Inflammatory macrophage (primary cell): ENCODE measurements at regions not wholly inside any gene's neighbourhood (a gene's known extent, or its start where the extent isn't known, plus 50 kb on each side); places are given as distances from the start of the nearest gene placed in this dataset.

ENCODE experiments used
- DNase-seq, 2 donors: peaks; one replicate each; pipeline ENCODE4 v3.0.0-alpha.2; 2020 to 2022

DNA sequence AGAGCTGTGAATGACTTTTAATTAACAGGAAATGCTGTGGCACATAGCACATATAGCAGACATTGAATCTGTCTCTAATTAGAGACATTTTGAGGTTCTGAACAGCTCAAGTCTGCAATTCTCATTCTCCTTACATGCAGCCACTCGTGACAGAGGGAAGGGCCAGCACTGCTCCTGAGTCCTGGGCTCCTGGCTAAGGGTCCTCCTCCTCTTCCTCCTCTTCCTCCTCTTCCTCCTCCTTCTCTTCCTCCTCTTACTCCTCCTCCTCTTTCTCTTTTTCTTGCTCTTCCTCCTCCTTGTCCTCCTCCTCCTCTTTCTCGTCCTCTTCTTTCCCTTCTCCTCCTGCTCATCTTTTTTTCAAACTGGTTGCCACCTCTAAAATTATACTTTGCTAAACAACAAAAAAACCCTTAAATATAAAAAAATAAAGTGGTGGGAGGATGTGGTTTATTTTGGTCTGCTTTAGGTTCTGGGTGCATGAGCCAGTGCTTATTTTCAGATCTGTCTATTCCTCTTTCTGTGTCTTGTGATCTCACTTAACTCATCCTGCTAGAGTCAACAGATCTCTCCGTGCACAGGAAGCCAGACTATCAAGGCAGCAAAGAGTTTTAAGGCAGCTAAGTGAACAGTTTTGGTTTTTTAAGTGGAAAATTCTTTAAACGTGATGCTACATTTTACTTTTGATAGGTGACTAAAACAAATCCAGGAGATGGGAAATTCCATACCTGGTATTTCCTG, 159.3 kb downstream of the CD83 start:
- peak; percentile 84 to 86 for DNase-seq

DNA sequence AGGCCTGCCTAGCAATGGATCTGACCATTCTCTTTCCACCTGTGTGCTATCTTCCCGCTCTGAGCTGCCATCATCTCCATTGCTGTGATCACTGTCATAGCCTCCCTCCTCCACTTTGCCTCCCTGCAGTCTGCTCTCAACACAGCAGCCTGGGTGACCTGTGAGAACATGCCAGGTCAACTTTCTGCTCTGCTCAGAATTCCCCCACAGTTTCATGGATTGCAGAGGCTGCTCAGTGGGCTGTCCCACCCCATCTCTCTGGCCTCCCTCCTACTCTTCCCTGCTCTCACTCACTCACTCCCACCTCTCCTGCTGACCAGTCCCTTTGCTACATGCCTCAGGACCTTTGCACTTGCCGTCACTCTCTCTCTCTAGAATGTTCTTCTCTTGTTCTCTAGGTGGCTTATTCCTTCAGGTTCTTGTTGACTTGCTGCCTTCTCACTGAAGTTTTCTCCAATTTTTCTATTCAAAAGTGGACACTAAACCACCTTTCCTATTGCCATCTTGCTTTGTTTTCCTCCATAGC, 159.9 kb downstream of the CD83 start:
- peak in 1 of 2 donors; percentile 48 for DNase-seq

DNA sequence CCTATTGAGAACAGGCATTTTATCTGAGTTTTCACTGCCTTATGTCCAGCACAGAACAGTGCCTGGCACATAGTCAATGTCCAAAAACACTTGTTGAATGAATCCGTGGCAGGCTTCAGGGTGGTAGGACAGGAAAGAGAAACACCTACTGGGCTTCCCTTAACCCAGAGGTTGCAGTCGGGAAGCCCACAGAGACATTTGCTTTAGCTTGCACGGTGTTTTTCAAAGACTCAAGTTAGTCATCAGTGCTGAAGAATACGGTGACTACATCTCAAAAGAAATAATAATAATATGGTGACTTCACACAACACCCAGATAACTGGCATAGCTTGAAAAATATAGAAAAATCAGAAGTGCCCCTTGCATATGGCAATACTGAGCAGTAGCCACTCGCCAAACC, 160.4 kb downstream of the CD83 start:
- DNase-seq, result peak in 1 of 2 donors; percentile 46

DNA sequence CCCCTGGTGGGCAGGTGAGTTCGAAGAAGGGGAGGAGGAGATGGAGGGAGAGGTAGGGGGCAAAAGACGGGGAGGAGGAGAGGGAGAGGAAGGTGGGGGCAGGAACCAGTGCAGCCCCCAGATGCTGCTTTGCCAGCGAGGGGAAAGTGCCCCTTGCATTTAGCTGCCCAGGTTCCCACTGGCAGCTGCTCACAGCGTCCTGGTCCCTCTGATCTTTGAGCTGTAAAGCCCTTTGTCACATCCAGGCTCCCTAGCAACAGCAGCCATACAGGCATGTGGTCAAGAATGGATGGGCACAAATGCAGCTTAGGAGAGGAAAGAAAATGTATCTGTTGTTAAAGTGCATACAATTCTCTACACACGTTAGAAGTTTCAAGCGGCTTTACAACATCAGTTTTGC, 160.9 kb downstream of the CD83 start:
- DNase-seq, result no peak

DNA sequence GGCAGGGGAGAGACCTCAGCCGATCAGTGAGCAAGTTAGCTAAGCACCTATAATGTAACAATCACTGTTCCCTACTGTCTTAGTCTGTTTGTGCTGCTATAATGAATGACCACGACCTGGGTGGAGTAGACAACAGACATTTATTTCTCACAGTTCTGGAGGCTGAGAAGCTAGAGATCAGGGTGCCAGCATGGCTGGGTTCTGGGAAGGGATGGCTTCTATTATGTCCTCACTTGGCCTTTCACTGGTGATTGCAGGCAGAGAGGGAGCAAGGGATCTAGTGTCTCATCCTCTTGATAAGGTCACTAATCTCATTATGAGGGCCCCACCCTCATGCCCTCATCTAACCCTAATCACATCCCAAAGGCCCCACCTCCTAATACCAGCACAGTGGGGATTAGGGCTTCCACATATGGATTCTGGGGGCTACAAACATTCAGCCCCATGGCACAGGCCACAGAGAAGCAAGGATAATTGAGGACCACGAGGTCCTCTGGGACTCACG, 162.5 kb downstream of the CD83 start:
- DNase-seq, result no peak

DNA sequence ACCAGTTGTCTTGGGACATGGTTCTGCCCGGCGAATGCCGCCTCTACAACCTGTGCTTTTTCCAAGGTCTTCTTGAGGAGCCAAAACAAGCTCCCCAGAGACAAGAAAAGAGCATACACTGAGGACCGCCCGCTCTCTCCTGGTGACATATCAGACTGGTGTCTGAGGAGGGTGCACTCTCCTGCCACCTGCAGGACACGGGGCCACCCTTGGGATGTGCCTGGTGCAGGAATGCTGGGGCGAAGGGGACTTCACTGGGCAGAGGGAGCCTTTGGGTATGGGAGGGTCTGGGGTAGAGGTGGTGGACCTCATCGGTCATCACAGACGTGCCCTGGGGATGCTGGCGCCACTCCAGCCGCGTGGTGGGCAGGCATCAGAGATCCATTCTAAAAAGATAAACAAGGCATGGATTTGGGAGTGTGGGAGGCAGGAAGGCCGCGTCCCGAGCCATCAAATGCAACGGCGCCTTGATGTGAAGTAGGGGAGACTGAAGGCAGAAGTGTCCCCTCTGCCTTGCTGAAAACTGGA, 163.3 kb downstream of the CD83 start:
- no peak for DNase-seq

DNA sequence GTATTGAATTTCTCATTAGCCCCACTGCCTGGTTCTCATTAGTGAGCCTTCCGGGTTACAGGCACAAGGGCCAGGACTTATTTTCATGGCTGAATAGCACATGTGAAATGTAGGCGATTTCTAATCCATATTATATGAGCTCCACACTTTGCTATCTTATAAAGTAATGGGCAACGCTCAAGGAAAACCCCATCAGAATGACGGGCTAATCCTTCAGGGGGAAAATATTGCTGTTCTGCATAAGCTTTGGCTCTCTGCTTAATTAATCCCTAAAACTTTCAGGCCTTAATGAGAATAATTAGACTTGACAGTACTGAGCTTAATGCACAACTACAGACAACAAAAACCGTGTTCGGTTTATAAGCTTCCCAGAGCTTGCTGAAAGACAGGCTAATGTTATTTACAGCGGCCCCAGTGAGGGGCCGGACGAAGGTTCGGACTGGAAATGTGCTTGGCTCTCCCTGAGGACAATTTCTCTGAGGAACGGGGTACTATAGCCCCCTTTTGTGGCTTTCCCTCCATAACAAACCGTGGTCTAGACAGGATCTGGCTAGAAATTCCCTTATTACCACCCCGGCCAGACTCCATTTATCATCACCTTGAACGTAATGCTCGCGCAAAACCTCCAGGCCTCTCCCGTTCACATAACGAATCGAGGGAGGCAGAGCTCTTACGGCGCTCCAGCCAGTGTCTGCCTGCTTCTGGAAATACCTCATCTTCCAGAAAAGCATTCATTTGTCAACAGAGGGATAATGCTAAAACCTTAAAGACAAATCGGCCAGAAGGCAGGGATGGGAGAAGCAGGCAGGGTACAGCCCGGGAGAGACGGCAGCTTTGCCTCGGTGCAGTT, 164.5 kb downstream of the CD83 start:
- no peak for DNase-seq

DNA sequence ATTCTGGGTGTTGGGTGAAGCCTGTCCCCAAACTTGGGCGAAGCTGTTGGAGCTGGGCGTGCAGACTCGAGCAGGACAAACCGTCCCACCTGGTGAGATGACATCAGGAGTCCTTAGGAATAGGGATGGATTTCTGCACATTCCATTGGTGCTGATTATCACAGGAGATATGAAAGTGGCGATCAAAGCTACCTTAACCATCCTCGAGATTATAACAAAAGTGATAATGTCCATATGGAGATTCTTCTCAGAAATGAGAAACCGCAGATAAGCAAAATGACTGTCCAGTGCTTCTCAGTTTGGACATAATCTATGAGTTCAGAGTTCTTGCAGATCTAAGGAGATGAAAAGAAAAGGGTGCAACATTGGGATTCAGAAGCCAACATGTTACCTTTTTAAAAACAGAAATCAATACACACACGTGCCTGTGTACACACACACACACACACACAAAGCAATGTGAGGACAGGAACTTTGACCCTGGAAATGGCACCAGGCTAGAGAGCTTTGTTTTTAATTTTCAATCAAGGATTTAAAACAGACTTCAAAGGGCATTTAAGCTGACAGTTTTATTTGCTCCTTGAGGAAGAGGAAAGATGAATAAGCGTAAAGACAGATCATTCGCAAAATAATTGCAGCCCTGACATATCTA, 165.4 kb downstream of the CD83 start:
- DNase-seq, result no peak

DNA sequence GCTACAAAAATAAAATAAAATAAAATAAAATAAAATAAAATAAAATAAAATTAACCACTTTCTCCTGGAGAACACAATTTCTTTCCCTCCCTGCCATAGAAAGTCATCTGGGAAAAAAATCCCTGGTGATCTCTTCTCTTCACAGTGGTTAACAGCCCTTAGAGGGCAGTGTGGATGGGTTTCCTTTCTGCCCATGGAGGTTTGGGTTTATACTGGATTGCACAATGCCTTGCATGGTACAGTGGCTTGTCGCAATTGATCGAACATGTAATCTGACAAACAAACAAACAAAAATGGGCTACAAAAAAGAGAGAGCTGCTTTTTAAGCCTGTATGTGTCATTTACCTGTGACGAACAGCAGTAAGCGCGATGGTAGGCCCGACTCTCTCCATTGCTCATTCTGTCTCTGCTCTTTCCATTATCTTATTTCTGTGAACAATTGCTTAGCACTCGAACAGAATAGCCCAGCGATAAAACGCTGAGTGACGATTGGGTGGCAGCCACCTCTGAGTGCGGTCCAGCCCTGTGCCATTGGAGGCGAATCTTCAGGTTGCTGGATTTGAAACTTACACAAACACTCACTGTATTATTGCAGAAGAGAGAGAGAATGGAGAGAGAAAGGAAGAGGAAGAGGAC, 166.1 kb downstream of the CD83 start:
- peak; percentile 21 to 31 for DNase-seq

DNA sequence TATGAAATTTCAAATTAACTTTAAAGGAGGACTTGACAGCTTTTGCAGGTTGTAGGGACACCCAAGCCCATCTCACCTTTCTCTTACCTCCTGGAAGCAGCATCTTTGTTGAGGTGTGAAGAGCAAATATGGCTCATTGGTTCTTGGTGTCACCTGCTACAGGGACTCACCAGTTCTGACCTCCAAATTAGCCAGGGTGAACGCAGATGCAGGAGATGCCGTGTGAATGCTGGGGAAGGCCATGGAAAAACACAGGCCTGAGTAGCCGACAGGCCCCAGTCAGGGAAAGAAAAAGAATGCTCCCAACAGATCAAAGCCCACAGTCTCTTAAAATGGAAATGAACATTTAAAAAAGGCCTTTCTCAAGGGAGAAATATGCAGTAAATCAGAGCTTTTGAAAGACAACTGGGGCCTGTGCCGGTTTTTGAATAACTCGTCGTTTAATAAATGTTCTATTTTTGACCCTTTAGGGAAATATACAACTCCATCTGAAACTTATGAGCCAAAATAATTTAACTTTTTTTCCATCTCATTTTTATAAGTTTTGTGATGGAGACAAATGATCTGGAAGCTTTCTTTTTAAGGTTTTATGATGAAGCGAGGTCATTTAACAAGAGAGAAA, 167.5 kb downstream of the CD83 start:
- no peak for DNase-seq

DNA sequence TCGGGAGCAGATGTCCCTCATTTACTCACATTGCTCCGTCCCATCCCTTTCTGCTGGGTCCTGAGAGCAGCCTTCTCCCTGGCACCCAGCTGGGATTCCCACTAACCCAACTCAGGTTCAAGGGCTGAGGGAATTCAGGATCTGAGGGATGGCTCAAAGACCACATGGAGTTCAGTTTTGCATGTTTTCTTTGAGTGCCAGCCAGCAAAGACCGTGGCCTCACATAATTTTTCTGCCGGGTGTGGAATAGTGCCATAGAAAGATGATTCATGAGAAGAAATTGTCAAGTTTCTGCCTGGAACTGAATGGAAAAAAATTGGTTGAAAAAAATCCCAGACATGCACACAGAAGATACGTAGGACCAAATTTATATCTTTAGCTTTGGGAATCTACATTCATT, 168.6 kb downstream of the CD83 start:
- no peak for DNase-seq

DNA sequence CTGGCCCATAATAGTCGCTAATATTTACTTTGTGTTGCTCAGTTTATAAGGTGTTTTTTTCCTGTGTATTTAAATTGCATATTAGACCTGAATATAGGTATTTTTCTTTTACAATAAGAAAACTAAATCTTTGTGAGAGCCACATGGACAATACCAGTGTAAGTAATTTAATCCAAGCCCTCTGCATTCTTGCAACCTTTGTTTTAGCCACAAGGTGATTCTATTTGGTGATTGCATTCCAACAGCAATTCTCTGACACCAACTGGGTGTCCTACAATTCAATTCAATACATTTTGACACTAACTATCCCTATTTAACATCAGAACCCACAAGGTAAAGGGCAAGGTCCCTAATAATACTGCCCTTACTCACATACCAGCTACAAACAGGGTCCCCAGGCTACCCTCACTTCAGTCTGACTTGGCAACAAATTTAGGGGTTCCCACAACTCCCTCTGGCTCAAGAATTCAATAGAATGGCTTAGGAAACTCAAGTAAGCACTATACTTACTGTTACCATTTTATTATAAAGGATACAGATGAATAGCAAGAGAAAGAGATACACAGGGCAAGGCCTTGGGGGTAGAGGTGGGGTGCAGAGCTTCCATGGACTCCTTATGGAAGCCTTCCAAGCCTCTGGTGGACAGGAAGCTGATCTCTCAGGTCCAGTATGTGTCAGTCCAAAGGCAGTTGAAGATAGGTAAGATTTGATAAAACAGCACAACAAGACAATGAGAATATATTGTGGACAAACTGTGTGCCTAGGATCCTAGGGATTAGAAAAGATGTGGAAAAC, 169.3 kb downstream of the CD83 start:
- DNase-seq, result no peak

DNA sequence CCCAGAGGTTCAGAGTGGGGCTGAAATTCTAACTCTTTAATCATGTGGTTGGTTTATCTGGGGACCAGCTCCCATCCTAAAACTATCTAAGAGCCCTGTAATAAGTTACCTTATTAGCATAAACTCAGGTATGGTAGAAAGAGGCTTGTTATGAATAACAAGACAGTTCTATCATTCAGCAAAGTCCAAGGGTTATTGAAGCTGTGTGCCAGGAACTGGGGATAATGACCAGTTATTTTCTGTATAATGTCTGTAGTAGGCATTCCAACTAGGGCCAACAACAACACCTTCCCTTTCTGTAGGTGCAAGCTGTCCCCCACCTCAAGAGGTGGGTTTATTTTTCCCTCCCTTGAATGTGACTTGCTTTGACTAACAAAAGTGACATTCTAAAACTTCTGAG, 170.1 kb downstream of the CD83 start:
- no peak for DNase-seq

DNA sequence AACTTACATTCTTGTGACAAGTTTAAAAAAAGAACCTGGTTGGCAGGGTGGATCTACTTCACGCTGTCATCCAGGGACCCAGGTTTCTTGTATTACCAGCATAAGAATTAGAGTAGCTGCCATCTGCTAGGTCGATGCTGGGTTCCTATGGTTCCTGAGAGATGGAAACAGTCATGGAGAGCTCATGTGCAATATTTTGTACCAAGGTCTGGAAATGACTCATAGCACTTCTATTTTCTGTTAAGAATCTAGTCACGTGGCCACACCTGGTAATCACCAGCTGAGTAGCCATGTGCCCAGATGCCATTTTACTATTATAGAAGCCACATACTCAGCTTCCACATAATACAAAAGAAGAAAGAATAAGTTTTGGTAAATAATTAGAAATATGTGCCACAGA, 171.3 kb downstream of the CD83 start:
- DNase-seq, result no peak

DNA sequence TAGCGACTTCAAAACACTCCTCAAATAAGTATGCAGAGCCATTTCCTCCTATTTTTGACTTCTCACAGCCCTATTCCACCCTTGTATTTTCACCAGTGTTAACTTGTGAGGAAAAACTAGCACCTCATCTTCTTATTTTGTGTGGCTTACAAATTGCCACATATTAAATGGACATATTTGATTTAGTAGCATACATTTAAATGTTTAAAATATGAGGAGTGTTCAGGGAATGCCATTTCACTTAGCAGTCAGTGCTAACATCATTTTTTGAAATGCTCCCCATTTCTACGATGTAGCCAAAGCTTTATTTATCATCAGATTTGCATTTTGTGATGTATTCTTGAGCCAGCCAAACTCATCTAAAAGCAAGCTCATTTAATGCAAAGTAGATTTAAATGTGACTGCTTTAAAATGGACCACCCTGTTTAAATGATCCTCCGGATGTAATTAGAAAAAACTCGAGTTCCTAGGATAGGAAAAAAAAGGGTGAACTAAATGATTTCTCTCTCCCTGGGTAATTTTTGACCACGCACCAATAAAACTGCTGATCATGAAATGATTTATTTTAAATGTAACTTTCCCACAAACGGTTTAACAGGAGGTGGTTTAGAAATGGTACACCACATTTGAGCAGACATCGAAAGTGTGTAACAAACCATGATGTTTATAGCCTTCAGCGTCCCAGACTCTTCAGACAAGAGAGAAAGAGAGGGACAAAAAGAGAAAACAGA, 172.6 kb downstream of the CD83 start:
- no peak for DNase-seq

DNA sequence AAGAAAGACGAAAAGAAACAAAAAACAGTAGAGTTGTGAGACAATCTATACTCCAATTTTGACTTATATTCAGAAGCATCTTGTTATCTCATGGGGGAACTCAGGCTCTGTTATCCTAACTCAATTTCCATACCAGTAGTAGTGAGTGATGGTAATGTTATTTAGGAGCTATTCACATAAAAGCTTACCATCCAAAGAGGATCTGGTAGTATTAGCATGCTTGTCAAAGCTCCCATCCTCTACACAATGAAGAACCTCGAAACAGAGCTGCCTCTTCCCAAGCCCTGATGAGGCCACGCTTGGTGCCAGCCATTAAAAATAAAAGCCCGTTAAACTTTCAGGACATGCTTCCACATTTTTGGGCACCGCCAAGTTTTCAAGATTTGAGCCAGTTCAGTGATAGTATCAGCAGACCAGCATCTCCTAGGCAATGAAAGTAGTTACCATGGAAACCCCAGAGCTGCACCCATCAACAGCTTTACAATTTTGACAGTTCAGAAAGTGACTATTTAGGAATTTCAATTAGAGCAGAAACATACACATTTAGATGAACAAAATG, 173.3 kb downstream of the CD83 start:
- no peak for DNase-seq

DNA sequence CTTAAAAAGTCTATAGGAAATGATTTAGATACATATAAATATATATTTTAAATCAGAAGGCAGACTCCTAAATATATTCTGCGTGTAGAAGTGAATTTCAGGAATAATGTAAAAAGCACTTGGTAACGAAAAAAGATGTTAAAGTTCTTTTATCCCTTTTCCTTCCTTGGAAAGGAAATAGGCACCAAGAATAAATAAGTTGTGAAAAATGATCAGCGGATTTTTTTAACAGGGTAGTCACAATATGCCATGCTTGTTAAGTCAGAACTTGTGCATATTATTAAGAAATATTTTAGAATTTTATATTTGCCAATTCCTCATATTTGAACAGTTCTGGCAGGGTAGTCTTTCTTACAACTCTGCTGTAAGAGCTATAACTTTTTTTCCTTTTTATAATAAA, 173.8 kb downstream of the CD83 start:
- DNase-seq, result no peak

DNA sequence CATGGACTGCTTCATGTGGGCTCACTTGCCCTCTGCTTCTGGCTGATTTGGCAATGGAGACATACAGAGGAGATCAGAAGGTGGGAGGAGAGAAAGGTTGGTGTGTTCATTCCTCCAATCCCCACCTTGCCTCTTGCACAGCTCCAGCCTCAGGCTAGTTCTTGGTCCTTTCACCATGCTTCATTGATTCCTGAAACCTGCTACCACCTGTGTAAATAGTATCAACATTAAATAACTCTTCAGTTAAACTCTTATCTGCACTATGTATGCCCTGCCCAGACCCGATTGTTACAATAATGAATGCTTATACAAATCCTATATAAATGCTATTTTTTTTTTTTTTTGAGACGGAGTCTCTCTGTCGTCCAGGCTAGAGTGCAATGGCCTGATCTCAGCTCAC, 174.5 kb downstream of the CD83 start:
- DNase-seq, result no peak

DNA sequence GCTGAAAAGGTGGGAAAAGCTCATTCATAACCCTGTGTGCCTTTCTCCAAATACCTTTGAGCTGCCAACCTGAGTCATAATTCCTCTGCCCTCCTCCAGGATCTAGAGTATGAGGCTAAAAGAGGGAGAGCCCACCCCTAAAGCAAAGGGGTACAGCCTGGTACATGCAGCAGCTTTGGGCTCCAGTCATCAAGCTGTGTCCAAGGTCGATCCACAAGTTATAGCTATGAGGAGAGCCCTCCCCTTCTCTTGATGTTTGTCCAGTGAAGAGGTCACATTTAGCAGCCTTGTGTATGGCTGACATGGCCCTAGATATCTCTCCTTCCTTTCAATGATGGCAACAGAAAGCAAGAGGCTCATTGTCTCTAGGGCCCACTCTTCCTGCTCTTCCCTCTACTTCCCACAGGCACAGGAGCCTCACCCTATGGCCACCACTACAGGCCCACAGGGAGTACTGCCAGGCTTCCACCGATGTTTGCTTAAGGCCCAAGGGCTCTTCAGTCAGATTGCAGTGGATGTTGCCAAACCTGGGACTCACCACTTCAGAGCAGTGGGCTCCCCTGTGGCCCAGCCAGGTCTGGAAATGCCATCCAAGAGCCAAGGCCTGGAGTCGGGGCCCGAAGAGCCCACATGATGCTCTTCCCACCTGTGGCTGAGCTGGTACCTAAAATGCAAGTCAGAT, 176.8 kb downstream of the CD83 start:
- DNase-seq, result no peak
